Hepatocyte (in vitro differentiated cells): ENCODE measurements at regions not wholly inside any gene's neighbourhood (a gene's known extent, or its start where the extent isn't known, plus 50 kb on each side); places are given as distances from the start of the nearest gene placed in this dataset.

Experiments
- EZH2 ChIP-seq: fragments of 200-600 bp; sonication (generic); IDR thresholded peaks from 2 replicates; pipeline ENCODE4 v1.6.1; 2016; ENCODE audit warnings: antibody characterized with exemption, mild to moderate bottlenecking, borderline replicate concordance
- EZH2phosphoT487 ChIP-seq: fragments of 200-600 bp; sonication (generic); IDR thresholded peaks from one replicate; pipeline ENCODE4 v1.6.1; 2018; ENCODE audit warnings: antibody characterized with exemption, mild to moderate bottlenecking, low read depth, moderate library complexity; ENCODE audit not compliant: unreplicated experiment, severe bottlenecking
- TF ChIP-seq, protein P1 (sequence below): fragments of 200-600 bp; sonication (generic); IDR thresholded peaks from 2 replicates; pipeline ENCODE4 v1.5.1; 2016; ENCODE audit warnings: antibody characterized with exemption, mild to moderate bottlenecking; ENCODE audit not compliant: poor library complexity

DNA sequence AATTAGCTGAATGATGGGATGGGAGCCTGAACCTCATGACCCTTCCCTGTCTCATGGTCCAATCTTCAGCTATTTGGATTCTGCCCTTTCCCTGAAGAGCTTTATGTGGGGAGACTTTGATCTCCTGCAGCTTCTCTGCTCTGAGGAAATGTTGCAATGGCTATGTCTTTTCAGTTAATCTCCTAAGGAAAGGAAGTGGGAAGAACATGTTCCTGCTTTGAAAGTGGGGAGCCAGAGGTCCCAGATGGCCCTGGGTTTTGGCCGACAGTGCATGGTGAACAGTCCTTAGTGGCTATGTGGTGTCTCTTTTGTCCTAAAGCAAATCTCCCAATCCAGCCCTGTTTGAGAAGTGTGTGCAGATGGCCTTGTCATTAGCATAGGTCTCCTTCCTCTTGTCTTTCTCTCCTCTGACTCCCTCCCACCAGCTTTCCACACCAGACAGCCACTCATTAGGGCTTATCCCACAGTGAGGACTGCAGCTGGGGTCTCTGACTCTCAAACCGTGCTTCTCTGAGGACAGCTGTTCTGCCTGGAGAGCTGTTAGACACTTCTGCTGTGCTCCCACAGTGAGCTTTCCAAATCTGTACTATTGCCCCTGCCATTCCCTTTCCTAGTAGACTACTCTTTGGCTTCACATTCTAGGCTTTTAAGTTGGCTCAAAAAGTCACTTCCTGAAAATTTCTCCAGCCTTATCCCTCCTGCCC lies 365.8 kb upstream of the UMPS start:
- TF ChIP-seq, protein P1, sequence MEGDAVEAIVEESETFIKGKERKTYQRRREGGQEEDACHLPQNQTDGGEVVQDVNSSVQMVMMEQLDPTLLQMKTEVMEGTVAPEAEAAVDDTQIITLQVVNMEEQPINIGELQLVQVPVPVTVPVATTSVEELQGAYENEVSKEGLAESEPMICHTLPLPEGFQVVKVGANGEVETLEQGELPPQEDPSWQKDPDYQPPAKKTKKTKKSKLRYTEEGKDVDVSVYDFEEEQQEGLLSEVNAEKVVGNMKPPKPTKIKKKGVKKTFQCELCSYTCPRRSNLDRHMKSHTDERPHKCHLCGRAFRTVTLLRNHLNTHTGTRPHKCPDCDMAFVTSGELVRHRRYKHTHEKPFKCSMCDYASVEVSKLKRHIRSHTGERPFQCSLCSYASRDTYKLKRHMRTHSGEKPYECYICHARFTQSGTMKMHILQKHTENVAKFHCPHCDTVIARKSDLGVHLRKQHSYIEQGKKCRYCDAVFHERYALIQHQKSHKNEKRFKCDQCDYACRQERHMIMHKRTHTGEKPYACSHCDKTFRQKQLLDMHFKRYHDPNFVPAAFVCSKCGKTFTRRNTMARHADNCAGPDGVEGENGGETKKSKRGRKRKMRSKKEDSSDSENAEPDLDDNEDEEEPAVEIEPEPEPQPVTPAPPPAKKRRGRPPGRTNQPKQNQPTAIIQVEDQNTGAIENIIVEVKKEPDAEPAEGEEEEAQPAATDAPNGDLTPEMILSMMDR: no peak
- no peak for TF ChIP-seq EZH2phosphoT487
- TF ChIP-seq EZH2: no peak
